ENCODE measurements at regions not wholly inside any gene's neighbourhood (a gene's known extent, or its start where the extent isn't known, plus 50 kb on each side); places are given as distances from the start of the nearest gene placed in this dataset.

- TF ChIP-seq MAX (IDR thresholded peaks at IDR 0.05) (no peak), FOXM1 (IDR thresholded peaks at IDR 0.05; ENCODE audit: borderline replicate concordance, low read depth) (no peak), EP300 (IDR thresholded peaks at IDR 0.05; ENCODE audit: borderline replicate concordance) (no peak), TAF1 (IDR thresholded peaks at IDR 0.05; ENCODE audit: low read depth) (no peak), EGR1 (IDR thresholded peaks at IDR 0.05) (no peak), REST (IDR thresholded peaks at IDR 0.05; ENCODE audit: low read depth) (no peak), RAD21 (IDR thresholded peaks at IDR 0.05; ENCODE audit: low read depth) (no peak), USF1 (IDR thresholded peaks at IDR 0.05) (no peak)
Observed at GRCh38 chr12:115570069-115570777, 707.3 kb downstream of the MED13L start.
